IMR-90 (cell line): ENCODE measurements at regions not wholly inside any gene's neighbourhood (a gene's known extent, or its start where the extent isn't known, plus 50 kb on each side); places are given as distances from the start of the nearest gene placed in this dataset.

Experiments used
- ATAC-seq: fragments of 200-7000 bp; cut with Tn5 transposase; 2 replicates; pipeline ENCODE4 v1.9.1; 2020; ENCODE audit warnings: low read depth, mild to moderate bottlenecking, moderate library complexity
- BruUV-seq: library from RNA; stranded (reverse); fragments of 400-500 nt; replicated peaks from 2 replicates; lab custom pipeline; 2021; lab: Mats Ljungman, UMichigan
- CTCF ChIA-PET: fragments of 300-600 bp; formaldehyde crosslinking; extraction: SDS; loops from one replicate; lab custom pipeline; 2021; ENCODE audit warnings: antibody characterized with exemption; lab: Yijun Ruan, JAX
- POLR2A ChIA-PET: fragments of 300-600 bp; sonication (Branson Sonifier 250); formaldehyde crosslinking; loops from one replicate; lab custom pipeline; 2022; ENCODE audit warnings: antibody characterized with exemption; ENCODE audit not compliant: unreplicated experiment; lab: Charles Lee
- DNase-seq: peaks from one replicate; pipeline ENCODE4 v3.0.0; 2013
- H2AFZ ChIP-seq: replicated peaks from 2 replicates; pipeline ENCODE3; 2013; ENCODE audit warnings: low read length, mild to moderate bottlenecking; ENCODE audit not compliant: poor library complexity
- H2AK5ac ChIP-seq: 2 replicates; pipeline ENCODE4 v1.6.1; 2013; ENCODE audit warnings: low read depth, low read length, inconsistent platforms
- H2AK9ac ChIP-seq: replicated peaks from 2 replicates; pipeline ENCODE3; 2013; ENCODE audit warnings: mild to moderate bottlenecking, low read depth, low read length, moderate library complexity; ENCODE audit not compliant: poor library complexity
- H2BK120ac ChIP-seq: 2 replicates; pipeline ENCODE4 v1.6.1; 2013; ENCODE audit warnings: low read depth, low read length, inconsistent platforms
- H2BK15ac ChIP-seq: 3 replicates; pipeline ENCODE4 v1.6.1; 2013; ENCODE audit warnings: low read depth, low read length, inconsistent platforms
- H2BK20ac ChIP-seq: 2 replicates; pipeline ENCODE4 v1.6.1; 2013; ENCODE audit warnings: low read depth, mild to moderate bottlenecking, inconsistent platforms, low read length, moderate library complexity
- H2BK5ac ChIP-seq: 2 replicates; pipeline ENCODE4 v1.6.1; 2013; ENCODE audit warnings: mild to moderate bottlenecking, low read depth, low read length, inconsistent platforms; ENCODE audit not compliant: poor library complexity, severe bottlenecking
- H3K14ac ChIP-seq: replicated peaks from 2 replicates; pipeline ENCODE4 v1.6.1; 2013; ENCODE audit warnings: low read depth, low read length, inconsistent platforms
- H3K18ac ChIP-seq: 2 replicates; pipeline ENCODE4 v1.6.1; 2013; ENCODE audit warnings: low read depth, low read length, control low read depth
- H3K23ac ChIP-seq: 2 replicates; pipeline ENCODE4 v1.6.1; 2013; ENCODE audit warnings: low read depth, low read length, inconsistent platforms
- H3K27ac ChIP-seq: 2 replicates; pipeline ENCODE4 v1.5.1; 2013; ENCODE audit warnings: mild to moderate bottlenecking, control low read depth, low read length; ENCODE audit not compliant: insufficient read depth
- H3K27me3 ChIP-seq: 2 replicates; pipeline ENCODE4 v1.6.1; 2013; ENCODE audit warnings: low read length; ENCODE audit not compliant: control insufficient read depth, insufficient read depth
- H3K36me3 ChIP-seq: 2 replicates; pipeline ENCODE4 v1.6.1; 2013; ENCODE audit warnings: low read length, mixed read lengths; ENCODE audit not compliant: control insufficient read depth, insufficient read depth
- H3K4ac ChIP-seq: 2 replicates; pipeline ENCODE4 v1.6.1; 2013; ENCODE audit warnings: low read depth, low read length, inconsistent platforms
- H3K4me1 ChIP-seq: 2 replicates; pipeline ENCODE4 v1.6.1; 2013; ENCODE audit warnings: low read length, mixed read lengths; ENCODE audit not compliant: control insufficient read depth, insufficient read depth
- H3K4me2 ChIP-seq: 2 replicates; pipeline ENCODE4 v1.6.1; 2013; ENCODE audit warnings: low read depth, mild to moderate bottlenecking, control low read depth, low read length, moderate library complexity
- H3K4me3 ChIP-seq: 2 replicates; pipeline ENCODE4 v1.5.1; 2013; ENCODE audit warnings: low read depth, mild to moderate bottlenecking, control low read depth, low read length, moderate library complexity; ENCODE audit not compliant: insufficient read depth
- H3K56ac ChIP-seq: 2 replicates; pipeline ENCODE4 v1.6.1; 2013; ENCODE audit warnings: low read length, inconsistent platforms; ENCODE audit not compliant: insufficient read depth; ENCODE audit errors: extremely low read depth
- H3K79me1 ChIP-seq, 2 experiments: 2 replicates each; pipeline ENCODE4 v1.6.1; 2013; ENCODE audit warnings: low read length in 2 of 2, inconsistent platforms in 1 of 2, low read depth in 1 of 2
- H3K9ac ChIP-seq: 2 replicates; pipeline ENCODE4 v1.6.1; 2013; ENCODE audit warnings: low read depth, low read length, control low read depth
- H3K9me1 ChIP-seq: 2 replicates; pipeline ENCODE4 v1.6.1; 2013; ENCODE audit warnings: low read length, inconsistent platforms; ENCODE audit not compliant: insufficient read depth
- H3K9me3 ChIP-seq: 2 replicates; pipeline ENCODE4 v1.6.1; 2013; ENCODE audit warnings: low read length; ENCODE audit not compliant: control insufficient read depth, insufficient read depth
- H4K20me1 ChIP-seq: 2 replicates; pipeline ENCODE4 v1.6.1; 2013; ENCODE audit warnings: low read length, inconsistent platforms; ENCODE audit not compliant: insufficient read depth
- H4K5ac ChIP-seq: 2 replicates; pipeline ENCODE4 v1.6.1; 2013; ENCODE audit warnings: mild to moderate bottlenecking, low read depth, low read length, control low read depth
- H4K8ac ChIP-seq, 2 experiments: 2 replicates each; pipeline ENCODE4 v1.6.1; 2013; ENCODE audit warnings: low read depth in 2 of 2, low read length in 2 of 2, control low read depth in 1 of 2, inconsistent platforms in 1 of 2
- H4K91ac ChIP-seq: 2 replicates; pipeline ENCODE4 v1.6.1; 2013; ENCODE audit warnings: low read depth, low read length, inconsistent platforms; ENCODE audit not compliant: insufficient read depth
- CTCF ChIP-seq: conservative IDR thresholded peaks from 2 replicates; pipeline ENCODE4 v1.5.1; 2012; ENCODE audit warnings: mild to moderate bottlenecking, low read depth, low read length, improper control_type of control experiment
- FOS ChIP-seq: fragments of 150-350 bp; IDR thresholded peaks from 2 replicates; pipeline ENCODE4 v1.6.1; 2016; ENCODE audit warnings: low read depth, low read length
- MAZ ChIP-seq: IDR thresholded peaks from 2 replicates; pipeline ENCODE4 v1.6.1; 2012; ENCODE audit warnings: low read depth, mild to moderate bottlenecking, low read length, improper control_type of control experiment, moderate library complexity, borderline replicate concordance
- NFE2L2 ChIP-seq: fragments of 150-350 bp; IDR thresholded peaks from 2 replicates; pipeline ENCODE4 v1.6.1; 2016; ENCODE audit warnings: low read depth, mild to moderate bottlenecking, low read length
- RFX5 ChIP-seq: IDR thresholded peaks from 2 replicates; pipeline ENCODE4 v1.8.0; 2012; ENCODE audit warnings: low read depth, mild to moderate bottlenecking, low read length, moderate library complexity
- SMC3 ChIP-seq: fragments of 150-350 bp; IDR thresholded peaks from 2 replicates; pipeline ENCODE4 v1.6.1; 2016; ENCODE audit warnings: low read depth, mild to moderate bottlenecking, antibody characterized with exemption, low read length, moderate library complexity
- USF2 ChIP-seq: fragments of 150-350 bp; IDR thresholded peaks from 2 replicates; pipeline ENCODE4 v1.6.1; 2017; ENCODE audit warnings: mild to moderate bottlenecking, antibody characterized with exemption, low read length, low read depth
- WGBS, 2 experiments: methylation state at CpG; one replicate each; pipeline versions ENCODE4 v1.1.5 to v1.1.7; 2013; ENCODE audit warnings: missing lambda C conversion rate in 2 of 2; ENCODE audit not compliant: insufficient read length in 1 of 2; ENCODE audit errors: extremely low coverage in 2 of 2; 5-methylcytosine and 5-hydroxymethylcytosine counted together
- dilution Hi-C: fragments of 300-500 bp; cut with HindIII; formaldehyde crosslinking; loops from one replicate; pipeline ENCODE4 v1.14.3; 2018; ENCODE audit warnings: low sequenced_read_pairs; ENCODE audit not compliant: unreplicated experiment
- in situ Hi-C: fragments of 300-500 bp; cut with MboI; formaldehyde crosslinking; loops from 3 replicates; pipeline ENCODE4 v1.14.3; 2019; ENCODE audit warnings: low sequenced_read_pairs, inconsistent platforms, mixed read lengths
- intact Hi-C: fragments of 100-400 bp; cut with micrococcal nuclease; formaldehyde crosslinking; loops from 2 replicates; pipeline ENCODE4 v1.10.0; 2022

- Histone ChIP-seq H3K27me3 (no peaks in the 10 kb centered on the region), H2AFZ (no peak overlapping the region), H4K8ac (no peak overlapping the region), H3K36me3 (no peaks in the 10 kb centered on the region), H3K18ac (no peak overlapping the region), H3K4ac (no peak overlapping the region), H3K9me3 (no peaks in the 10 kb centered on the region), H3K9me1 (no peaks in the 10 kb centered on the region), H2BK120ac (no peak overlapping the region), H4K20me1 (no peaks in the 10 kb centered on the region), H4K91ac (no peak overlapping the region), H3K23ac (no peak overlapping the region), H3K4me3 (no peak overlapping the region), H3K56ac (no peak overlapping the region), H2BK15ac (no peak overlapping the region), H2AK9ac (no peak overlapping the region), H3K27ac (no peak overlapping the region), H3K4me2 (no peak overlapping the region), H3K9ac (no peak overlapping the region), H2BK20ac (no peak overlapping the region), H3K79me1 (no peaks in the 10 kb centered on the region), H2BK5ac (no peak overlapping the region), H3K14ac (no peak overlapping the region), H3K4me1 (peaks cover 2% of the 10 kb centered on the region; the same call in 1 of the 2 replicates), H2AK5ac (no peak overlapping the region), H4K5ac (no peak overlapping the region)
- 55% methylated on average over 3 of the region's 3 CpGs; no CpG with 5 or more reads in 1 of the 2 experiments for whole genome bisulfite sequencing, 2 experiments
- intact Hi-C loops: no loop called here
- CTCF ChIA-PET: no interaction called here
- dilution Hi-C loops: no loop called here
- in situ Hi-C loops: no loop called here
- no peak for ATAC-seq
- BruUV-seq: no TSS peak
- TF ChIP-seq CTCF (no peak), SMC3 (no peak), USF2 (no peak), NFE2L2 (no peak), MAZ (no peak), FOS (no peak), RFX5 (no peak)
- DNase-seq: no peak
- POLR2A ChIA-PET: no interaction called here
Measured at GRCh38 chr11:109120341-109120740, 301.6 kb upstream of the C11orf87 start.
